BJ (cell line): ENCODE measurements at regions not wholly inside any gene's neighbourhood (a gene's known extent, or its start where the extent isn't known, plus 50 kb on each side); places are given as distances from the start of the nearest gene placed in this dataset.

Experiments
- CTCF ChIA-PET: fragments of 350-600 bp; formaldehyde crosslinking; extraction: SDS; loops from one replicate; lab custom pipeline; 2021; ENCODE audit warnings: antibody characterized with exemption, inconsistent platforms; lab: Yijun Ruan, JAX
- POLR2A ChIA-PET: fragments of 300-600 bp; sonication (Branson Sonifier 250); formaldehyde crosslinking; extraction: SDS; loops from one replicate; lab custom pipeline; 2021; ENCODE audit warnings: antibody characterized with exemption; lab: Charles Lee
- DNase-seq: peaks from one replicate; pipeline ENCODE4 v3.0.0-alpha.2; 2011; ENCODE audit warnings: low read depth
- H3K27me3 ChIP-seq: 2 replicates; pipeline ENCODE4 v1.6.0; 2011; ENCODE audit warnings: low read length; ENCODE audit not compliant: control insufficient read depth, insufficient read depth
- H3K36me3 ChIP-seq: 2 replicates; pipeline ENCODE4 v1.5.1; 2011; ENCODE audit warnings: low read length; ENCODE audit not compliant: control insufficient read depth, insufficient read depth
- H3K4me3 ChIP-seq: 2 replicates; pipeline ENCODE4 v1.5.1; 2011; ENCODE audit warnings: low read depth, mild to moderate bottlenecking, control low read depth, low read length
- TF ChIP-seq, protein P1 (sequence below): IDR thresholded peaks from 2 replicates; pipeline ENCODE4 v1.5.1; 2011; ENCODE audit warnings: low read depth, mild to moderate bottlenecking, control low read depth, inconsistent platforms, low read length, moderate library complexity; ENCODE audit not compliant: insufficient read depth

DNA sequence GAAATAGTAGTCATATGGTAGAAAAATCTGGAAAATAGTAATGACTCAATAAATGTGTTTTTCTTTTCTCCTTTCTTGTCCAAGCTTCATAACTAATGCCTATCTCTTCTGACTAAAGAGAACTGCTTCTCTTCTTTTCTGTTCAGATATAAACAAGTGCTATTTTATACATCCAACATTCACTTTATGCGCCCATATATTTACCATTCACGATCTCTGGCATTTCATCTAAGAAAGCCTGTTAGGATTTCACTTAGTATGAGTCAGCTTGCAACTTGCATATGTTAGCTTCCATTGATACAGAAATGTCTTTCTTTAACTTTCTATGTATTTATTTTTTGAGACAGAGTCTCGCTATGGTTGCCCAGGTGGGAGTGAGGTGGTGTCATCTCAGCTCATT is 224.9 kb downstream of the VAPA start:
- DNase-seq, result no peak
- Histone ChIP-seq H3K27me3 (no peaks in the 10 kb centered on the region), H3K36me3 (no peaks in the 10 kb centered on the region), H3K4me3 (no peak overlapping the region)
- TF ChIP-seq, protein P1, sequence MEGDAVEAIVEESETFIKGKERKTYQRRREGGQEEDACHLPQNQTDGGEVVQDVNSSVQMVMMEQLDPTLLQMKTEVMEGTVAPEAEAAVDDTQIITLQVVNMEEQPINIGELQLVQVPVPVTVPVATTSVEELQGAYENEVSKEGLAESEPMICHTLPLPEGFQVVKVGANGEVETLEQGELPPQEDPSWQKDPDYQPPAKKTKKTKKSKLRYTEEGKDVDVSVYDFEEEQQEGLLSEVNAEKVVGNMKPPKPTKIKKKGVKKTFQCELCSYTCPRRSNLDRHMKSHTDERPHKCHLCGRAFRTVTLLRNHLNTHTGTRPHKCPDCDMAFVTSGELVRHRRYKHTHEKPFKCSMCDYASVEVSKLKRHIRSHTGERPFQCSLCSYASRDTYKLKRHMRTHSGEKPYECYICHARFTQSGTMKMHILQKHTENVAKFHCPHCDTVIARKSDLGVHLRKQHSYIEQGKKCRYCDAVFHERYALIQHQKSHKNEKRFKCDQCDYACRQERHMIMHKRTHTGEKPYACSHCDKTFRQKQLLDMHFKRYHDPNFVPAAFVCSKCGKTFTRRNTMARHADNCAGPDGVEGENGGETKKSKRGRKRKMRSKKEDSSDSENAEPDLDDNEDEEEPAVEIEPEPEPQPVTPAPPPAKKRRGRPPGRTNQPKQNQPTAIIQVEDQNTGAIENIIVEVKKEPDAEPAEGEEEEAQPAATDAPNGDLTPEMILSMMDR, result no peak
- CTCF ChIA-PET, result interaction anchor here (1.0 to 2.1 kb wide), 3 partner anchors 9 to 380 kb away, joined by 3 to 9 read pairs (median 6); no protein-coding TSS in a partner anchor
- POLR2A ChIA-PET, result interaction anchor here (1.0 kb wide), 1 partner anchor 16 kb away, joined by 16 read pairs; no protein-coding TSS in a partner anchor

DNA sequence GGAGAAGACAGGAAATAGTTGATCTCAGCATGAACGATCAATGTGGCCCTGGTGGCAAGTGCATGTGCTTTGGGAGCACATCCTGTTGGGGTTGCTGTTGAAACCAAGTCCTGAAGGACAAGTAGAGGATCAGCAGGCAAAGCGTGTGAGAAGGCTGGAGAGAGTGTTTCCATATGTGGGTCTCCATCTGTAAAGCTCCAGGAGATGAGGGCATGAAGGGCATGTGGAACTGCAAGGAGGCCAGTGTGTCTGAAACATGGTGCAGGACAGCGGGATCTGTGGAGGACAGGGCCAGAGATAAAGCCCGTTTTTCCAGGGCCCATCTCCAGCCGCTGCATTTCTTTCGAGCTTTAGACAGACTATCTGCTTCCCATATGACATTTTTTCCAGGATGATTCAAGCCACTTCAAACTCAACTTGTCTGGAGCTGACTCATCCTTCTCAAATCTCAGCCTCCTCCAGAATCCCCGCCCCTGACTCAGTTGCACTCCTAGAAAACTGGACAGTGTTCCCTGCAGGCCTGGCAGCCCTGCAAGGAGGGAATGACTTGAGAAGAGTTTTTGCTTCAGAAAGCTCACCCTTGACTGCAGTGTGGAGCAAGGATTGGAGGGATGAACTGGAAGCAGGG is 226.1 kb downstream of the VAPA start:
- Histone ChIP-seq H3K27me3 (no peaks in the 10 kb centered on the region), H3K36me3 (no peaks in the 10 kb centered on the region), H3K4me3 (no peak overlapping the region)
- ChIA-PET POLR2A (interaction anchor here (0.6 kb wide), 3 partner anchors 27 to 197 kb away, joined by 3 to 10 read pairs (median 6); no protein-coding TSS in a partner anchor), CTCF (interaction anchor here (0.6 to 1.8 kb wide), 4 partner anchors 10 to 378 kb away, joined by 3 to 9 read pairs (median 4); no protein-coding TSS in a partner anchor)
- peak; percentile 39 for DNase-seq
- TF ChIP-seq, protein P1, result no peak

DNA sequence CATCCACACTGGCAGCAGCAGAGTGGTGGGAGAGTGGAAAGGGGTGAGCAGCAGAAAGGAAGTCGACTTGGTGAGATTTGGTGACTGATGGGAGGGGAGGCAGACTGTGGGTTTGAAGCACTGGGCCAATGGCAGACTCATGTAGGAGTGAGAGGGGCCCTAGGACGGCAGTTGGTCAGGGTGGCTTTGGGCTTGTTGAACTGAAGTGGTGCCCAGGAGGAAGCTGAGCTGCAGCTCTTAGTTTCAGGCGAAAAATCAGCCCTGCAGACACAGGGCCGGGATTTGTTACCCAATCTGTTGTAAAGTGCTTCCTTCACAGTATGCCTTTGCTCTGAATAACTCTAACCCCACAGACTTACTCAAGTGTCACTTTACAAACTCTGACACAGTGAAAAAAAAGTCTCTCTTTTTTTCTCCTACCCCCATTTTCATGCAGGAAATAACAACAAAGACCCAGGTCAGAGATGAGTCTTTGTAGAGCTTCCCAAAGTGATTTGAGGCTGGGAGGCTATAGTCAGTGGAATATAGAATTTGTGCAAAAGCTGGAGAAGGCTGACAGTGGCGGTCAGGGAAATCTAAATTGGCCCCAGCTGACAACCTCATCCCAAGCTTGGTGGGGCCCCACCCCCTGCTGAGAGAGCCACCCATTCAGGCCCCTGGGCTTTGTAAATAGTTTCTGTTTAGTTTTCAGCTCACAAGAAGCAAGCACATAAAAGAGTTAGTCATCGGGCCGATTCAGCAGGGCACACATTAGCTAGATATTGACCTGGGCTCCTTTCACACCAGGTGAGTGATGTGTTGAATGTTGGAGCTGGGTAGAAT is 226.9 kb downstream of the VAPA start:
- POLR2A ChIA-PET, result interaction anchor here (0.6 kb wide), 1 partner anchor 26 kb away, joined by 3 read pairs; no protein-coding TSS in a partner anchor

DNA sequence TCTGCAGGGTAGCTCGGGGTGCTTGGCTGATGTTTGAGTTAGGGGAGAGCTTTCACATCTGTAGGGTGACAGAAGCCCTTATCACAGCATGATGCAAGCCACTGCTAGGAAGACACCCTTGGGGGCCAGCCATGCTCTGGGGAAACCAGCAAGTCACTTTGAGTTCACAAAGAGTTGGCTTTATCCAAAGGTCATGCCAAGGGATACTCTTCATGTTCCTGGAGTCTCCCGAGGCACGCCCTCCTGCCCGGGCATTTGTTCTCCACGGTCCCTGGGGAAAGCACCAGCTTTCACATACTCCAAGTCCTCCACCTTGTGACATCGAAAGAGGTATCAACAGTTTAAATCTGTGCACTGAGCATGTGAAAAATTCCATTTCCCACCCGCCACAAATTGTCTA is 227.7 kb downstream of the VAPA start:
- TF ChIP-seq, protein P1, result no peak
- H3K36me3 ChIP-seq, result no peaks in the 10 kb centered on the region
- no peaks in the 10 kb centered on the region for H3K27me3 ChIP-seq
- ChIA-PET POLR2A (no interaction called here), CTCF (no interaction called here)
- no peak for DNase-seq
- H3K4me3 ChIP-seq, result no peak overlapping the region

More for the DNA sequence above, 226.9 kb downstream of the VAPA start:
- CTCF ChIA-PET, result interaction anchor here (0.6 to 0.8 kb wide), 3 partner anchors 13 to 239 kb away, joined by 3 to 5 read pairs (median 3); no protein-coding TSS in a partner anchor
- TF ChIP-seq, protein P1, result no peak
- no peaks in the 10 kb centered on the region for H3K36me3 ChIP-seq
- H3K27me3 ChIP-seq, result no peaks in the 10 kb centered on the region
- DNase-seq, result no peak
- H3K4me3 ChIP-seq, result no peak overlapping the region

DNA sequence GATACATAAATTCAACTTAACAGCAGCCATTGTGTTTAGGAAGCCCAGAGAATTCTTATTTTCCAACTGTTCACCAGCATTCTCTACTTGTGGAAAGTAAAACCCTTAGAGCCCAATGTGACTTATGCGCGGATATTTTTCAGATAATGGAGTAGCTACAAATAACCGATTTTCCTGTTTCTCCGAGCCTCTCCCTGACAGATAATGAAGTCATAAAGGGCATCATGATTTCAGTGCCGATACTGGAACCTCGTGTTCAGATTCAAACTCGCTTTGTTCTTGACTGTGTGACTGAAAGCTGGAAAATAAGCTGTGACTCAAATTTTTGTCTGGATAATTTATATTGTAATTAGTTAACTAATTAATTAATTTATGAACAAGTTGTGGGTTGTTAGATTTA is 228.2 kb downstream of the VAPA start:
- H3K4me3 ChIP-seq, result no peak overlapping the region
- TF ChIP-seq, protein P1, result no peak
- no peaks in the 10 kb centered on the region for H3K36me3 ChIP-seq
- H3K27me3 ChIP-seq, result no peaks in the 10 kb centered on the region
- DNase-seq, result no peak
- ChIA-PET POLR2A (no interaction called here), CTCF (no interaction called here)
